Calu3 (cell line): ENCODE measurements at regions not wholly inside any gene's neighbourhood (a gene's known extent, or its start where the extent isn't known, plus 50 kb on each side); places are given as distances from the start of the nearest gene placed in this dataset.

Experiments used
- BruUV-seq: library from RNA; stranded (reverse); fragments of 400-500 nt; replicated peaks from 2 replicates; lab custom pipeline; 2021; lab: Mats Ljungman, UMichigan
- CTCF ChIA-PET: fragments of 300-600 bp; sonication (Branson Sonifier 250); formaldehyde crosslinking; loops from one replicate; lab custom pipeline; 2022; ENCODE audit warnings: antibody characterized with exemption; lab: Charles Lee
- DNase-seq: peaks from one replicate; pipeline ENCODE4 v3.0.0; 2022
- H3K27ac Mint-ChIP-seq: one replicate; pipeline ENCODE4 v1.8.0; 2022; ENCODE audit warnings: mixed read lengths; ENCODE audit not compliant: unreplicated experiment
- H3K27me3 Mint-ChIP-seq: one replicate; pipeline ENCODE4 v1.8.0; 2022; ENCODE audit warnings: mixed read lengths; ENCODE audit not compliant: unreplicated experiment
- H3K36me3 Mint-ChIP-seq: one replicate; pipeline ENCODE4 v1.8.0; 2022; ENCODE audit warnings: mild to moderate bottlenecking, moderate library complexity, mixed read lengths; ENCODE audit not compliant: insufficient read depth, unreplicated experiment
- H3K4me1 Mint-ChIP-seq: one replicate; pipeline ENCODE4 v1.8.0; 2022; ENCODE audit warnings: mild to moderate bottlenecking, low read depth, mixed read lengths; ENCODE audit not compliant: unreplicated experiment
- H3K4me3 Mint-ChIP-seq: one replicate; pipeline ENCODE4 v1.8.0; 2022; ENCODE audit warnings: mild to moderate bottlenecking, low read depth, moderate library complexity, mixed read lengths; ENCODE audit not compliant: unreplicated experiment
- H3K9me3 Mint-ChIP-seq: one replicate; pipeline ENCODE4 v1.8.0; 2022; ENCODE audit warnings: low read depth, mixed read lengths; ENCODE audit not compliant: unreplicated experiment
- intact Hi-C: fragments of 100-400 bp; cut with micrococcal nuclease; formaldehyde crosslinking; loops from one replicate; pipeline ENCODE4 v1.10.0; 2022; ENCODE audit not compliant: unreplicated experiment
- TF ChIP-seq, protein P1 (sequence below): fragments of 200-600 bp; IDR thresholded peaks from one replicate; pipeline ENCODE4 v1.8.0; 2022; ENCODE audit warnings: antibody characterized with exemption; ENCODE audit not compliant: unreplicated experiment

DNA sequence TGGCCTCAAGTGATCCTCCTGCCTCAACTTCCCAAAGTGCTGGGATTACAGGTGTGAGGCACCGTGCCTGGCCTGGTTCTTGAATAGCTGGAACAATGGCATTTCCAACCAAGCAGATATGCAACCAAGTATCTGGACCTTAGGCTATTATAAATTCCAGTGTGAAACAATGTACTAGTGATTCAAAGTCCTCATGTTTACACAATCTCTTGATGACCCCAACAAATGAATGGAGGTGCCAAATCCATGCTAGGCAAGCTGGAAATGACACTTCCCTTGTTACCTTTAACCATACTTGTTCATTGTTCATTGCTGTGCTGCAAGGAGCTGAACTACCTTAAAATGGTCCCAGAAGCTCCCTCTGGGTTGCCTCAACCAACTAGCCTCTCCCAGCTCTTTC is 282.2 kb upstream of the KLF14 start:
- intact Hi-C loops = no loop called here
- H3K9me3 Mint-ChIP-seq = no peaks in the 10 kb centered on the region
- no peaks in the 10 kb centered on the region for H3K27me3 Mint-ChIP-seq
- peaks cover 51% of the 10 kb centered on the region for H3K4me1 Mint-ChIP-seq
- no TSS peak for BruUV-seq
- peaks cover 12% of the 10 kb centered on the region for H3K36me3 Mint-ChIP-seq
- H3K27ac Mint-ChIP-seq = no peak overlapping the region
- no peak overlapping the region for H3K4me3 Mint-ChIP-seq
- CTCF ChIA-PET = interaction anchor here (0.8 to 1.1 kb wide), 3 partner anchors 9 to 119 kb away, joined by 3 to 6 read pairs (median 6); no protein-coding TSS in a partner anchor
- no peak for DNase-seq
- TF ChIP-seq, protein P1, sequence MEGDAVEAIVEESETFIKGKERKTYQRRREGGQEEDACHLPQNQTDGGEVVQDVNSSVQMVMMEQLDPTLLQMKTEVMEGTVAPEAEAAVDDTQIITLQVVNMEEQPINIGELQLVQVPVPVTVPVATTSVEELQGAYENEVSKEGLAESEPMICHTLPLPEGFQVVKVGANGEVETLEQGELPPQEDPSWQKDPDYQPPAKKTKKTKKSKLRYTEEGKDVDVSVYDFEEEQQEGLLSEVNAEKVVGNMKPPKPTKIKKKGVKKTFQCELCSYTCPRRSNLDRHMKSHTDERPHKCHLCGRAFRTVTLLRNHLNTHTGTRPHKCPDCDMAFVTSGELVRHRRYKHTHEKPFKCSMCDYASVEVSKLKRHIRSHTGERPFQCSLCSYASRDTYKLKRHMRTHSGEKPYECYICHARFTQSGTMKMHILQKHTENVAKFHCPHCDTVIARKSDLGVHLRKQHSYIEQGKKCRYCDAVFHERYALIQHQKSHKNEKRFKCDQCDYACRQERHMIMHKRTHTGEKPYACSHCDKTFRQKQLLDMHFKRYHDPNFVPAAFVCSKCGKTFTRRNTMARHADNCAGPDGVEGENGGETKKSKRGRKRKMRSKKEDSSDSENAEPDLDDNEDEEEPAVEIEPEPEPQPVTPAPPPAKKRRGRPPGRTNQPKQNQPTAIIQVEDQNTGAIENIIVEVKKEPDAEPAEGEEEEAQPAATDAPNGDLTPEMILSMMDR = no peak

GRCh38 chr7:131019351-131019750 is 285.3 kb upstream of the KLF14 start:
- Mint-ChIP-seq H3K9me3 (no peaks in the 10 kb centered on the region), H3K36me3 (peaks cover 12% of the 10 kb centered on the region), H3K4me3 (no peak overlapping the region), H3K4me1 (peaks cover 28% of the 10 kb centered on the region), H3K27me3 (no peaks in the 10 kb centered on the region), H3K27ac (no peak overlapping the region)
- TF ChIP-seq, protein P1 = no peak
- CTCF ChIA-PET = no interaction called here
- no TSS peak for BruUV-seq
- intact Hi-C loops = no loop called here
- DNase-seq = no peak

GRCh38 chr7:131020759-131021261 is 286.8 kb upstream of the KLF14 start:
- BruUV-seq = no TSS peak
- peaks cover 20% of the 10 kb centered on the region for H3K4me1 Mint-ChIP-seq
- H3K27me3 Mint-ChIP-seq = no peaks in the 10 kb centered on the region
- H3K9me3 Mint-ChIP-seq = no peaks in the 10 kb centered on the region
- intact Hi-C loops = no loop called here
- CTCF ChIA-PET = no interaction called here
- TF ChIP-seq, protein P1 = no peak
- H3K36me3 Mint-ChIP-seq = peaks cover 12% of the 10 kb centered on the region
- H3K4me3 Mint-ChIP-seq = no peak overlapping the region
- DNase-seq = no peak
- no peak overlapping the region for H3K27ac Mint-ChIP-seq

- no peak for DNase-seq
- Mint-ChIP-seq H3K4me1 (peaks cover 14% of the 10 kb centered on the region), H3K9me3 (no peaks in the 10 kb centered on the region), H3K27me3 (no peaks in the 10 kb centered on the region), H3K36me3 (peaks cover 12% of the 10 kb centered on the region), H3K4me3 (no peak overlapping the region), H3K27ac (no peak overlapping the region)
- CTCF ChIA-PET = no interaction called here
- intact Hi-C loops = no loop called here
- TF ChIP-seq, protein P1 = no peak
- BruUV-seq = no TSS peak
Measured at GRCh38 chr7:131021460-131021859, 287.5 kb upstream of the KLF14 start.
